CD4-positive, alpha-beta T cell (primary cell): ENCODE measurements at regions not wholly inside any gene's neighbourhood (a gene's known extent, or its start where the extent isn't known, plus 50 kb on each side); places are given as distances from the start of the nearest gene placed in this dataset.

Experiments used
- ATAC-seq: fragments of 200-7000 bp; cut with Tn5 transposase; one replicate; pipeline ENCODE4 v1.10.0; 2022; ENCODE audit warnings: mild to moderate bottlenecking; ENCODE audit not compliant: poor library complexity
- CTCF ChIA-PET: fragments of 350-600 bp; sonication (Branson Sonifier 250); formaldehyde crosslinking; loops from one replicate; lab custom pipeline; 2021; ENCODE audit warnings: antibody characterized with exemption, inconsistent platforms; lab: Charles Lee
- POLR2A ChIA-PET: fragments of 350-600 bp; sonication (Branson Sonifier 250); formaldehyde crosslinking; loops from one replicate; lab custom pipeline; 2021; ENCODE audit warnings: antibody characterized with exemption, inconsistent platforms; lab: Charles Lee
- DNase-seq, 14 experiments: peaks; one replicate each; pipeline ENCODE4 v3.0.0-alpha.2; 2013 to 2020; ENCODE audit warnings: mixed read lengths in 2 of 14
- H3K27ac ChIP-seq, 2 donors: one replicate each; pipeline versions ENCODE4 v1.5.1 to v1.7.0; 2013; ENCODE audit warnings: low read length in 2 of 2, low read depth in 1 of 2, mild to moderate bottlenecking in 1 of 2
- H3K27me3 ChIP-seq, 2 experiments: 1 replicate in 1 of 2; 2 replicates in 1 of 2; pipeline versions ENCODE4 v1.6.1 to v1.7.0; 2013; ENCODE audit warnings: low read length in 2 of 2, control low read depth in 1 of 2, mild to moderate bottlenecking in 1 of 2, moderate library complexity in 1 of 2; ENCODE audit not compliant: insufficient read depth in 2 of 2, control insufficient read depth in 1 of 2
- H3K36me3 ChIP-seq: one replicate; pipeline ENCODE4 v1.6.1; 2013; ENCODE audit warnings: low read length, control low read depth; ENCODE audit not compliant: insufficient read depth
- H3K4me1 ChIP-seq: one replicate; pipeline ENCODE4 v1.6.1; 2013; ENCODE audit warnings: low read length, control low read depth; ENCODE audit not compliant: insufficient read depth
- H3K4me3 ChIP-seq: one replicate; pipeline ENCODE4 v1.5.1; 2013; ENCODE audit warnings: mild to moderate bottlenecking, low read length, moderate library complexity
- H3K9me3 ChIP-seq, 2 experiments: 1 replicate in 1 of 2; 2 replicates in 1 of 2; pipeline versions ENCODE4 v1.6.1 to v1.7.0; 2013; ENCODE audit warnings: low read length in 2 of 2, mild to moderate bottlenecking in 2 of 2, control low read depth in 1 of 2, moderate library complexity in 1 of 2; ENCODE audit not compliant: control insufficient read depth in 1 of 2, insufficient read depth in 1 of 2
- H3K27ac Mint-ChIP-seq: one replicate; pipeline ENCODE4 v1.8.0; 2020; ENCODE audit warnings: mixed read lengths
- H3K27me3 Mint-ChIP-seq: one replicate; pipeline ENCODE4 v1.8.0; 2021; ENCODE audit warnings: mixed read lengths
- H3K36me3 Mint-ChIP-seq: one replicate; pipeline ENCODE4 v1.8.0; 2021; ENCODE audit warnings: low read depth, mixed read lengths
- H3K4me1 Mint-ChIP-seq: one replicate; pipeline ENCODE4 v1.8.0; 2021; ENCODE audit warnings: low read depth, mixed read lengths
- H3K4me3 Mint-ChIP-seq: one replicate; pipeline ENCODE4 v1.8.0; 2020; ENCODE audit warnings: mild to moderate bottlenecking, mixed read lengths
- H3K9me3 Mint-ChIP-seq: one replicate; pipeline ENCODE4 v1.8.0; 2020; ENCODE audit warnings: mixed read lengths
- intact Hi-C, 2 experiments: fragments of 100-400 bp; cut with DNase I in 1 of 2; cut with micrococcal nuclease in 1 of 2; formaldehyde crosslinking; loops; one replicate each; pipeline versions ENCODE4 v1.15.1 to v1.9.0; 2023 to 2025; cut with DNase I, micrococcal nuclease
- TF ChIP-seq, protein P1 (sequence below): fragments of 200-600 bp; IDR thresholded peaks from one replicate; pipeline ENCODE4 v1.8.0; 2022; ENCODE audit warnings: antibody characterized with exemption, mild to moderate bottlenecking

DNA sequence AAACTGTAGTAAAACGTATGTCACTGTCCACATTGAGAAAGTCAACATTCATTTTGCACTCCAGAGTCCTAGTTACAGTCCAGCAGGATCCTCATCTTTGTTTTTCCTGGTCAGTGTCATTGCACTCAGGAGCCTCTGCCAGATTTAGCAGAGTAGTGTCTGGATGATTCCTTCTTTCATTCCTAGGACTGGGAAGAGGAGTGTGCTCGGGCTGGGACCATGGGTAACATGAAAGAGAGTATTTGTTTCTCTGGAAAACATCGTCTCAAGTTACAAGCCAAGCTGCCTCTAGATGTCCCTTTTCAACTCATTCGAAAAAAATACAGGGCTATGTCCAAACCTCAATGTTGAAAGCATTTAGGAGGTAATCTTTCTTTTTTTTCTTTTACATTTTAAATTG is 69.9 kb upstream of the TNIP3 start:
- POLR2A ChIA-PET = no interaction called here
- CTCF ChIA-PET = interaction anchor here (1.1 kb wide), 1 partner anchor 12 kb away, joined by 3 read pairs; no protein-coding TSS in a partner anchor
- Mint-ChIP-seq H3K36me3 (no peaks in the 10 kb centered on the region), H3K27me3 (no peaks in the 10 kb centered on the region), H3K4me3 (no peak overlapping the region), H3K4me1 (no peaks in the 10 kb centered on the region), H3K9me3 (no peaks in the 10 kb centered on the region), H3K27ac (no peak overlapping the region)
- TF ChIP-seq, protein P1, sequence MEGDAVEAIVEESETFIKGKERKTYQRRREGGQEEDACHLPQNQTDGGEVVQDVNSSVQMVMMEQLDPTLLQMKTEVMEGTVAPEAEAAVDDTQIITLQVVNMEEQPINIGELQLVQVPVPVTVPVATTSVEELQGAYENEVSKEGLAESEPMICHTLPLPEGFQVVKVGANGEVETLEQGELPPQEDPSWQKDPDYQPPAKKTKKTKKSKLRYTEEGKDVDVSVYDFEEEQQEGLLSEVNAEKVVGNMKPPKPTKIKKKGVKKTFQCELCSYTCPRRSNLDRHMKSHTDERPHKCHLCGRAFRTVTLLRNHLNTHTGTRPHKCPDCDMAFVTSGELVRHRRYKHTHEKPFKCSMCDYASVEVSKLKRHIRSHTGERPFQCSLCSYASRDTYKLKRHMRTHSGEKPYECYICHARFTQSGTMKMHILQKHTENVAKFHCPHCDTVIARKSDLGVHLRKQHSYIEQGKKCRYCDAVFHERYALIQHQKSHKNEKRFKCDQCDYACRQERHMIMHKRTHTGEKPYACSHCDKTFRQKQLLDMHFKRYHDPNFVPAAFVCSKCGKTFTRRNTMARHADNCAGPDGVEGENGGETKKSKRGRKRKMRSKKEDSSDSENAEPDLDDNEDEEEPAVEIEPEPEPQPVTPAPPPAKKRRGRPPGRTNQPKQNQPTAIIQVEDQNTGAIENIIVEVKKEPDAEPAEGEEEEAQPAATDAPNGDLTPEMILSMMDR = no peak
- Histone ChIP-seq H3K27me3 (no peaks in the 10 kb centered on the region), H3K27ac (no peak overlapping the region), H3K4me3 (no peak overlapping the region), H3K4me1 (no peaks in the 10 kb centered on the region), H3K9me3 (peaks cover 0 to 5% of the 10 kb centered on the region in 2 experiments), H3K36me3 (no peaks in the 10 kb centered on the region)
- intact Hi-C loops = no loop called here
- DNase-seq (no peak), ATAC-seq (no peak)

DNA sequence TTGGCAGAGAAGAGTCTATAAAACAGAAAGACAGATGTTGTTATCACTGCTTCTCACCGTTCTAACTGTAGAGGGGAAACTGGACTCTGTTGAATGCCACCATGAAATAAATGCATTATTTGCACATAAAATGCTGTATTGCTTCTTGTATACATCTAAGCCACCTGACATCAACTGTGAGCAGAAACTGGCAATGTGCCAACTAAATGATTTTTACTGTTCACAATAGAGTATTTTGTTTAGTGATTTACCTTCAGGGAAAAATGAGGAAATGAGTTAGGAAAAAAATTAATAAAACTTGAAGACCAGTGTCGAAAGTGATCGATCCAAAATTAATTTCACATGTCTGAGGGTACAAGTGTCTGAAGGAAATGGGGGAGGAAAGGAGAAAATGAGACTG is 65.9 kb upstream of the TNIP3 start:
- H3K9me3 Mint-ChIP-seq = no peaks in the 10 kb centered on the region
- ChIA-PET POLR2A (no interaction called here), CTCF (no interaction called here)
- H3K36me3 Mint-ChIP-seq = no peaks in the 10 kb centered on the region
- TF ChIP-seq, protein P1 = no peak
- H3K27me3 Mint-ChIP-seq = no peaks in the 10 kb centered on the region
- Histone ChIP-seq H3K4me3 (no peak overlapping the region), H3K36me3 (no peaks in the 10 kb centered on the region), H3K27ac (no peak overlapping the region), H3K9me3 (no peaks in the 10 kb centered on the region), H3K4me1 (peaks cover 3% of the 10 kb centered on the region), H3K27me3 (no peaks in the 10 kb centered on the region)
- H3K27ac Mint-ChIP-seq = no peak overlapping the region
- no peak overlapping the region for H3K4me3 Mint-ChIP-seq
- intact Hi-C loops = no loop called here
- H3K4me1 Mint-ChIP-seq = peaks cover 26% of the 10 kb centered on the region
- DNase-seq = no peak
- ATAC-seq = no peak

DNA sequence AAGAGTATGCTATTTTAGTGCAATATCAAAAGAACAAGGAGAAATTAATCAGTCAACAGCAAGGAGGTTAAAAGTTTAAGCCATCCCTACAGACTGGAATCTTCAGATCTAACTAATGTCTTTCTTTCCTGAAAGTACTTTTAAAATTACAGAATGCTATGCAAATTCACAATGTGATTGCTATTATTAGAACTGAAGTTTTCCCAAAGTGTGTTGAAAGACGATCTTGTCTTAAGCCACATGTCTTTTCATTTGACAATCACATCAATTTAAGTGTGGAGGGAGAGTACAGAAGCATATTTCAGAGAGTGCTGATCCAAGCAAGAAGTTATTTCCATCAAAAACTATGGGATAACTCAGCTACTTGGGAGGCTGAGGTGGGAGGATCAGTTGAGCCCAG is 64.7 kb upstream of the TNIP3 start:
- no peak for ATAC-seq
- POLR2A ChIA-PET = interaction anchor here (1.2 kb wide), 1 partner anchor 13 kb away, joined by 3 read pairs; no protein-coding TSS in a partner anchor

More for the DNA sequence above, 64.7 kb upstream of the TNIP3 start:
- Histone ChIP-seq H3K4me1 (peaks cover 3% of the 10 kb centered on the region), H3K36me3 (no peaks in the 10 kb centered on the region), H3K27me3 (no peaks in the 10 kb centered on the region), H3K4me3 (no peak overlapping the region), H3K9me3 (no peaks in the 10 kb centered on the region), H3K27ac (no peak overlapping the region)
- no peak for DNase-seq
- TF ChIP-seq, protein P1 = no peak
- intact Hi-C loops = no loop called here
- H3K9me3 Mint-ChIP-seq = no peaks in the 10 kb centered on the region
- H3K27me3 Mint-ChIP-seq = no peaks in the 10 kb centered on the region
- no peak overlapping the region for H3K27ac Mint-ChIP-seq
- no peak overlapping the region for H3K4me3 Mint-ChIP-seq
- CTCF ChIA-PET = no interaction called here
- H3K4me1 Mint-ChIP-seq = peaks cover 27% of the 10 kb centered on the region
- no peaks in the 10 kb centered on the region for H3K36me3 Mint-ChIP-seq
